Panc1 (cell line): ENCODE measurements at regions not wholly inside any gene's neighbourhood (a gene's known extent, or its start where the extent isn't known, plus 50 kb on each side); places are given as distances from the start of the nearest gene placed in this dataset.

Experiments
- ATAC-seq: fragments of 200-7000 bp; cut with Tn5 transposase; 2 replicates; pipeline ENCODE4 v1.9.1; 2020; ENCODE audit warnings: mild to moderate bottlenecking, moderate library complexity
- BruUV-seq: library from RNA; stranded (reverse); fragments of 400-500 nt; replicated peaks from 2 replicates; lab custom pipeline; 2021; lab: Mats Ljungman, UMichigan
- CTCF ChIA-PET: fragments of 300-600 bp; sonication (Branson Sonifier 250); formaldehyde crosslinking; loops from one replicate; lab custom pipeline; 2022; ENCODE audit warnings: antibody characterized with exemption; lab: Charles Lee
- POLR2A ChIA-PET: fragments of 300-600 bp; sonication (Branson Sonifier 250); formaldehyde crosslinking; loops from one replicate; lab custom pipeline; 2022; ENCODE audit warnings: antibody characterized with exemption; lab: Charles Lee
- DNase-seq: peaks from one replicate; pipeline ENCODE4 v3.0.0-alpha.2; 2010; ENCODE audit warnings: low read depth, low spot score
- H3K27ac ChIP-seq: 2 replicates; pipeline ENCODE4 v1.5.1; 2011; ENCODE audit warnings: mild to moderate bottlenecking, low read length, inconsistent platforms
- H3K27me3 ChIP-seq: fragments of 200-500 bp; sonication (Bioruptor generic); 2 replicates; pipeline ENCODE4 v1.6.0; 2014; ENCODE audit warnings: low read length, inconsistent platforms; ENCODE audit not compliant: control insufficient read depth, insufficient read depth
- H3K36me3 ChIP-seq: fragments of 200-500 bp; sonication (Bioruptor generic); 2 replicates; pipeline ENCODE4 v1.5.1; 2014; ENCODE audit warnings: inconsistent platforms, mild to moderate bottlenecking, low read length, moderate library complexity; ENCODE audit not compliant: control insufficient read depth, insufficient read depth
- H3K4me1 ChIP-seq: 2 replicates; pipeline ENCODE4 v1.5.1; 2011; ENCODE audit warnings: inconsistent platforms, mild to moderate bottlenecking, low read length, moderate library complexity; ENCODE audit not compliant: control insufficient read depth, insufficient read depth
- H3K4me3 ChIP-seq, 2 experiments: 2 replicates each; pipeline ENCODE4 v1.5.1; 2011 to 2012; ENCODE audit warnings: low read depth in 2 of 2, low read length in 2 of 2, mild to moderate bottlenecking in 2 of 2, inconsistent platforms in 1 of 2, moderate library complexity in 1 of 2
- H3K9me3 ChIP-seq: fragments of 200-500 bp; sonication (Bioruptor generic); 2 replicates; pipeline ENCODE4 v1.5.1; 2014; ENCODE audit warnings: low read depth, mild to moderate bottlenecking, inconsistent platforms, low read length, moderate library complexity; ENCODE audit not compliant: control insufficient read depth, insufficient read depth
- POLR2AphosphoS5 ChIP-seq: IDR thresholded peaks from 2 replicates; pipeline ENCODE4 v1.6.1; 2012; ENCODE audit warnings: mild to moderate bottlenecking, low read depth, low read length, moderate library complexity
- SIN3A ChIP-seq: IDR thresholded peaks from 2 replicates; pipeline ENCODE4 v1.6.1; 2012; ENCODE audit warnings: low read depth, mild to moderate bottlenecking, low read length, moderate library complexity, borderline replicate concordance; ENCODE audit not compliant: insufficient read depth
- TCF7L2 ChIP-seq: IDR thresholded peaks from 2 replicates; pipeline ENCODE4 v1.6.1; 2011; ENCODE audit warnings: mild to moderate bottlenecking, low read depth, low read length, inconsistent platforms
- in situ Hi-C: cut with HindIII; loops from 2 replicates; pipeline ENCODE4 v1.10.0; 2016; ENCODE audit warnings: low sequenced_read_pairs, low pct_unique_long_range_greater_than_20kb
- intact Hi-C: fragments of 100-400 bp; cut with micrococcal nuclease; formaldehyde crosslinking; loops from one replicate; pipeline ENCODE4 v1.10.0; 2022; ENCODE audit not compliant: unreplicated experiment
- TF ChIP-seq, protein P1 (sequence below): fragments of 450-650 bp; IDR thresholded peaks from 2 replicates; pipeline ENCODE4 v1.5.1; 2017; ENCODE audit warnings: mild to moderate bottlenecking
- TF ChIP-seq, protein P2 (sequence below), 2 experiments: IDR thresholded peaks; 2 replicates each; pipeline ENCODE4 v1.6.1; 2011 to 2012; ENCODE audit warnings: low read depth in 2 of 2, control low read depth in 1 of 2, low read length in 1 of 2, mild to moderate bottlenecking in 1 of 2, moderate library complexity in 1 of 2; ENCODE audit not compliant: insufficient read depth in 1 of 2

DNA sequence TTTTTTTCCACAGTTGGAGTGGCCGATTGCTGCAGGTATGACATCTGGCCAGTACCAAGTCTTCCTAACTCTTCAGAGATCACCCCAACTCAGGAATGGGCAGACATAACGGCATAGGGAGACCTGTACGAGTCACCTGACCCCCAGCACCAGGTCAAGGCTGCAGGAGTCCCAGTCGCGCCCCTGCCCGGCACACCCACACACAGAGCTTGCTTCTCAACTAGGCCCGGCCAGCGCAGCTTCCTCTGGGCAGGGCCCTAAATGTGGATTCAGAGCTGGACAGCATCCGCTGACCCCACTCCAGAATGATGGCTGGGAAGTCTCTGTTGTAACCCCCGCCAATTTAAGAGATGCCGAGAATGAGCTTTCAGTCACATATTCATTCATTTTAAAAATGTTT, 58.8 kb upstream of the CLDN14 start:
- no peaks in the 10 kb centered on the region for H3K9me3 ChIP-seq
- ChIA-PET CTCF (interaction anchor here (0.7 kb wide), 2 partner anchors 9 to 125 kb away, joined by 3 read pairs; no protein-coding TSS in a partner anchor), POLR2A (no interaction called here)
- no peak overlapping the region for H3K4me3 ChIP-seq
- no peaks in the 10 kb centered on the region for H3K36me3 ChIP-seq
- TF ChIP-seq POLR2AphosphoS5, result no peak
- TF ChIP-seq SIN3A, result no peak
- TF ChIP-seq, protein P1, sequence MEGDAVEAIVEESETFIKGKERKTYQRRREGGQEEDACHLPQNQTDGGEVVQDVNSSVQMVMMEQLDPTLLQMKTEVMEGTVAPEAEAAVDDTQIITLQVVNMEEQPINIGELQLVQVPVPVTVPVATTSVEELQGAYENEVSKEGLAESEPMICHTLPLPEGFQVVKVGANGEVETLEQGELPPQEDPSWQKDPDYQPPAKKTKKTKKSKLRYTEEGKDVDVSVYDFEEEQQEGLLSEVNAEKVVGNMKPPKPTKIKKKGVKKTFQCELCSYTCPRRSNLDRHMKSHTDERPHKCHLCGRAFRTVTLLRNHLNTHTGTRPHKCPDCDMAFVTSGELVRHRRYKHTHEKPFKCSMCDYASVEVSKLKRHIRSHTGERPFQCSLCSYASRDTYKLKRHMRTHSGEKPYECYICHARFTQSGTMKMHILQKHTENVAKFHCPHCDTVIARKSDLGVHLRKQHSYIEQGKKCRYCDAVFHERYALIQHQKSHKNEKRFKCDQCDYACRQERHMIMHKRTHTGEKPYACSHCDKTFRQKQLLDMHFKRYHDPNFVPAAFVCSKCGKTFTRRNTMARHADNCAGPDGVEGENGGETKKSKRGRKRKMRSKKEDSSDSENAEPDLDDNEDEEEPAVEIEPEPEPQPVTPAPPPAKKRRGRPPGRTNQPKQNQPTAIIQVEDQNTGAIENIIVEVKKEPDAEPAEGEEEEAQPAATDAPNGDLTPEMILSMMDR, result no peak
- TF ChIP-seq TCF7L2, result no peak
- TF ChIP-seq, protein P2, sequence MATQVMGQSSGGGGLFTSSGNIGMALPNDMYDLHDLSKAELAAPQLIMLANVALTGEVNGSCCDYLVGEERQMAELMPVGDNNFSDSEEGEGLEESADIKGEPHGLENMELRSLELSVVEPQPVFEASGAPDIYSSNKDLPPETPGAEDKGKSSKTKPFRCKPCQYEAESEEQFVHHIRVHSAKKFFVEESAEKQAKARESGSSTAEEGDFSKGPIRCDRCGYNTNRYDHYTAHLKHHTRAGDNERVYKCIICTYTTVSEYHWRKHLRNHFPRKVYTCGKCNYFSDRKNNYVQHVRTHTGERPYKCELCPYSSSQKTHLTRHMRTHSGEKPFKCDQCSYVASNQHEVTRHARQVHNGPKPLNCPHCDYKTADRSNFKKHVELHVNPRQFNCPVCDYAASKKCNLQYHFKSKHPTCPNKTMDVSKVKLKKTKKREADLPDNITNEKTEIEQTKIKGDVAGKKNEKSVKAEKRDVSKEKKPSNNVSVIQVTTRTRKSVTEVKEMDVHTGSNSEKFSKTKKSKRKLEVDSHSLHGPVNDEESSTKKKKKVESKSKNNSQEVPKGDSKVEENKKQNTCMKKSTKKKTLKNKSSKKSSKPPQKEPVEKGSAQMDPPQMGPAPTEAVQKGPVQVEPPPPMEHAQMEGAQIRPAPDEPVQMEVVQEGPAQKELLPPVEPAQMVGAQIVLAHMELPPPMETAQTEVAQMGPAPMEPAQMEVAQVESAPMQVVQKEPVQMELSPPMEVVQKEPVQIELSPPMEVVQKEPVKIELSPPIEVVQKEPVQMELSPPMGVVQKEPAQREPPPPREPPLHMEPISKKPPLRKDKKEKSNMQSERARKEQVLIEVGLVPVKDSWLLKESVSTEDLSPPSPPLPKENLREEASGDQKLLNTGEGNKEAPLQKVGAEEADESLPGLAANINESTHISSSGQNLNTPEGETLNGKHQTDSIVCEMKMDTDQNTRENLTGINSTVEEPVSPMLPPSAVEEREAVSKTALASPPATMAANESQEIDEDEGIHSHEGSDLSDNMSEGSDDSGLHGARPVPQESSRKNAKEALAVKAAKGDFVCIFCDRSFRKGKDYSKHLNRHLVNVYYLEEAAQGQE (IDR thresholded peaks at IDR 0.05; ENCODE audit: insufficient read depth in 1 of 2, low read depth in 2 of 2, low read length in 1 of 2), result no peak
- DNase-seq (no peak), ATAC-seq (no peak)
- no TSS peak for BruUV-seq
- H3K4me1 ChIP-seq, result no peaks in the 10 kb centered on the region
- in situ Hi-C loops (no loop called here), intact Hi-C loops (no loop called here)
- no peak overlapping the region for H3K27ac ChIP-seq
- H3K27me3 ChIP-seq, result no peaks in the 10 kb centered on the region; the same call in 1 of the 2 replicates

DNA sequence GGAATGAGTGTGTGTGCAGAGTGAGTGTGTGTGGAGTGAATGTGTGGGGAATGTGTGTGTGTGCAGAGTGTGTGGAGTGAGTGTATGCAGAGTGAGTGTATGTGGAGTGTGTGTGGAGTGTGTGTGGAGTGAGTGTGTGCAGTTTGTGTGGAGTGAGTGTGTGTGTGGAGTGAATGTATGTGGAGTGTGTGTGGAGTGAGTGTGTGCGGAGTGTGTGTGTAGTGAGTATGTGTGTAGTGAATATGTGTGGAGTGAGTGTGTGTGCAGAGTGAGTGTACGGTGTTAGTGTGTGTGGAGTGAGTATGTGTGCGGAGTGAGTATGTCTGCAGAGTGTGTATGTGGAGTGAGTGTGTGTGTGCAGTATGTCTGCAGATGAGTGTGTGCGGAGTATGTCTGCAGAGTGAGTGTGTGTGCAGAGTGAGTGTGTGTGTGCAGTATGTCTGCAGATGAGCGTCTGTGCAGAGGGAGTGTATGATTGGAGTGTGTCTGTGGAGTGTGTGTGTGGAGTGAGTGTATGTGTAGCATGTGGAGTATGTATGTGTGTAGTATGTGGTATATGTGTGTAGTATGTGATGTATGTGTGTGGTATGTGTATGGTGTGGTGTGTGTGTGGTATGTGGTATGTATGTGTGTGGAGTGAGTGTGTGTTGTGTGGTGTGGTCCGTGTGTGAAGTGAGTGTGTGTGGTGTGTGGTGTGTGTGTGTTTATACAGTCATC, 59.7 kb upstream of the CLDN14 start:
- CTCF ChIA-PET, result no interaction called here

More for the DNA sequence above, 59.7 kb upstream of the CLDN14 start:
- no peaks in the 10 kb centered on the region for H3K4me1 ChIP-seq
- H3K9me3 ChIP-seq, result no peaks in the 10 kb centered on the region
- no peak for DNase-seq
- no peak overlapping the region for H3K4me3 ChIP-seq
- TF ChIP-seq, protein P2 (IDR thresholded peaks at IDR 0.05; ENCODE audit: insufficient read depth in 1 of 2, low read depth in 2 of 2, low read length in 1 of 2), result no peak
- TF ChIP-seq POLR2AphosphoS5, result no peak
- intact Hi-C loops, result no loop called here
- no peak overlapping the region for H3K27ac ChIP-seq
- H3K27me3 ChIP-seq, result no peaks in the 10 kb centered on the region; the same call in 1 of the 2 replicates
- no peaks in the 10 kb centered on the region for H3K36me3 ChIP-seq
- in situ Hi-C loops, result no loop called here
- POLR2A ChIA-PET, result no interaction called here
- BruUV-seq, result no TSS peak
- no peak for ATAC-seq
